ENCODE measurements at regions not wholly inside any gene's neighbourhood (a gene's known extent, or its start where the extent isn't known, plus 50 kb on each side); places are given as distances from the start of the nearest gene placed in this dataset.

DNA sequence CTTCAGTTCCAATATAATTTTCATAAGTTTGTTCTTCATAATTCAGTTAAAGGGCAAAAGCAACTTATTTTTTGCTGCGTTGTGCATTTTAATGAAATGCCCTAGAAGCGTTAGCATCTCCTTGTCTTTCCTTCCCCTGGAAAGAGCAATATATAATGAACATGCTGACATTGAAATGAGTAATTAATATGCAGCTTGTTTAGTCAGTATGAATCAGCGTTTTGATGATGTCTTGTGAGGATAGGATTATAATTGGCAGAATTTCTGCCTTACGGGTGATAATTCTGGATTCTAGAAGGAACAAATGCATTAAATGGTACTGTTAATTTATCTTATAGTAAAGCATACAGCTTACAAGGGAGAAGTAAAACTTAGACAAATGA is 152.3 kb upstream of the MMADHC start:
- Histone ChIP-seq H3K4me2 (ENCODE audit: extremely low read depth, insufficient read depth, low read length) (no peak overlapping the region), H2AFZ (ENCODE audit: low read length) (no peak overlapping the region), H3K4me1 (ENCODE audit: control insufficient read depth, extremely low read depth, insufficient read depth, low read length) (peaks cover 27% of the 10 kb centered on the region), H4K20me1 (ENCODE audit: control insufficient read depth, extremely low read depth, insufficient read depth, low read length) (no peaks in the 10 kb centered on the region), H3K9ac (ENCODE audit: insufficient read depth, low read length) (no peak overlapping the region), H3K27ac (ENCODE audit: insufficient read depth, low read length) (no peak overlapping the region), H3K36me3 (ENCODE audit: control insufficient read depth, insufficient read depth, low read length) (no peaks in the 10 kb centered on the region), H3K4me3 (replicated peaks in 1 of 4; ENCODE audit: control extremely low read depth in 1 of 4, insufficient read depth in 1 of 4, low read depth in 3 of 4, low read length in 4 of 4) (no peak overlapping the region), H3K79me2 (ENCODE audit: control insufficient read depth, insufficient read depth, low read length) (no peaks in the 10 kb centered on the region), H3K27me3 (ENCODE audit: control insufficient read depth, insufficient read depth, low read length) (no peaks in the 10 kb centered on the region), H3K9me3 (ENCODE audit: control insufficient read depth, insufficient read depth, low read depth, low read length) (no peaks in the 10 kb centered on the region)
- DNase-seq (ENCODE audit: low read depth in 2 of 2), result peak in 1 of 2 donors; percentile 40
- TF ChIP-seq, protein P1, sequence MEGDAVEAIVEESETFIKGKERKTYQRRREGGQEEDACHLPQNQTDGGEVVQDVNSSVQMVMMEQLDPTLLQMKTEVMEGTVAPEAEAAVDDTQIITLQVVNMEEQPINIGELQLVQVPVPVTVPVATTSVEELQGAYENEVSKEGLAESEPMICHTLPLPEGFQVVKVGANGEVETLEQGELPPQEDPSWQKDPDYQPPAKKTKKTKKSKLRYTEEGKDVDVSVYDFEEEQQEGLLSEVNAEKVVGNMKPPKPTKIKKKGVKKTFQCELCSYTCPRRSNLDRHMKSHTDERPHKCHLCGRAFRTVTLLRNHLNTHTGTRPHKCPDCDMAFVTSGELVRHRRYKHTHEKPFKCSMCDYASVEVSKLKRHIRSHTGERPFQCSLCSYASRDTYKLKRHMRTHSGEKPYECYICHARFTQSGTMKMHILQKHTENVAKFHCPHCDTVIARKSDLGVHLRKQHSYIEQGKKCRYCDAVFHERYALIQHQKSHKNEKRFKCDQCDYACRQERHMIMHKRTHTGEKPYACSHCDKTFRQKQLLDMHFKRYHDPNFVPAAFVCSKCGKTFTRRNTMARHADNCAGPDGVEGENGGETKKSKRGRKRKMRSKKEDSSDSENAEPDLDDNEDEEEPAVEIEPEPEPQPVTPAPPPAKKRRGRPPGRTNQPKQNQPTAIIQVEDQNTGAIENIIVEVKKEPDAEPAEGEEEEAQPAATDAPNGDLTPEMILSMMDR (conservative IDR thresholded peaks at IDR 0.05 in 1 of 2, IDR thresholded peaks at IDR 0.05 in 1 of 2; ENCODE audit: low read depth in 1 of 2, low read length in 2 of 2), result no peak
- TF ChIP-seq EZH2 (IDR thresholded peaks at IDR 0.05; ENCODE audit: low read length, missing control alignments), result no peak

DNA sequence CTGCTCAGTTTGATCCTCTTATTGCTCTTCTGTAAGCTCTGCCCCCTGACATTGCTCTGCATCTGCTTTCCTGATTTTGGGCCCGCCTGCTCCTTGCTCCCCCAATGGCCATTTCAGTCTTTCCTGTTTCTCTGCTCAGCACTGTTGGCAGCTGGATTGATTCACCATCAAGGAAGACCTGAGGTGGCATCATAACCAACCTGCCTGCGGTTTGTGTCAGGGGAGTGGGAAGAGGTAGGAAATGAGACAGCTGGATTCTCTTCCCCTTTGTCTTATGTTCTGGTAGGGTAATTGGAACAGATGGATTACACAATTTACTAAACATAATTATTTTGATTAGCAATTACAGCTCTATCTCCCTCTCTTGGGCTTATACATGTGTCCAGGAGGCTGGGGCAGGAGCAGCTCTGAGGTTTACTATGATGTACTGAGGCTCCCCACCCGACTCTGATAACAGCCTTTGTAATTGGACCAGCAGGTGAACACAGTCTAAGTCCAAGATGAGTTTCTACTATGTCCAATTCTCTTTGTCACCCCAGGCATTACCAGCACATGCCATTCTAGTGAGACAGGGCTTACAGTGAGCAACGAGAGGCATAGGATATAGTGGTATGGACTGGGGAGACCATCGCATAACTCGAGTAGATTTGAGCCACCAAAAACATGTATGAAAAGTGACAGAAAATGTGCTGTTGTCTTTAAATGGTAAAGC is 151.8 kb upstream of the MMADHC start:
- Histone ChIP-seq H4K20me1 (ENCODE audit: control insufficient read depth, extremely low read depth, insufficient read depth, low read length) (no peaks in the 10 kb centered on the region), H3K4me2 (ENCODE audit: extremely low read depth, insufficient read depth, low read length) (no peak overlapping the region), H3K4me3 (replicated peaks in 1 of 4; ENCODE audit: control extremely low read depth in 1 of 4, insufficient read depth in 1 of 4, low read depth in 3 of 4, low read length in 4 of 4) (no peak overlapping the region), H3K27me3 (ENCODE audit: control insufficient read depth, insufficient read depth, low read length) (no peaks in the 10 kb centered on the region), H3K4me1 (ENCODE audit: control insufficient read depth, extremely low read depth, insufficient read depth, low read length) (peaks cover 27% of the 10 kb centered on the region), H3K9me3 (ENCODE audit: control insufficient read depth, insufficient read depth, low read depth, low read length) (no peaks in the 10 kb centered on the region), H3K79me2 (ENCODE audit: control insufficient read depth, insufficient read depth, low read length) (no peaks in the 10 kb centered on the region), H3K36me3 (ENCODE audit: control insufficient read depth, insufficient read depth, low read length) (no peaks in the 10 kb centered on the region), H2AFZ (ENCODE audit: low read length) (no peak overlapping the region), H3K9ac (ENCODE audit: insufficient read depth, low read length) (no peak overlapping the region), H3K27ac (ENCODE audit: insufficient read depth, low read length) (peak overlapping the region; percentile 19)
- peak in 1 of 2 donors; percentile 50 for DNase-seq (ENCODE audit: low read depth in 2 of 2)
- TF ChIP-seq, protein P1 (conservative IDR thresholded peaks at IDR 0.05 in 1 of 2, IDR thresholded peaks at IDR 0.05 in 1 of 2; ENCODE audit: low read depth in 1 of 2, low read length in 2 of 2), result no peak
- TF ChIP-seq EZH2 (IDR thresholded peaks at IDR 0.05; ENCODE audit: low read length, missing control alignments), result no peak

DNA sequence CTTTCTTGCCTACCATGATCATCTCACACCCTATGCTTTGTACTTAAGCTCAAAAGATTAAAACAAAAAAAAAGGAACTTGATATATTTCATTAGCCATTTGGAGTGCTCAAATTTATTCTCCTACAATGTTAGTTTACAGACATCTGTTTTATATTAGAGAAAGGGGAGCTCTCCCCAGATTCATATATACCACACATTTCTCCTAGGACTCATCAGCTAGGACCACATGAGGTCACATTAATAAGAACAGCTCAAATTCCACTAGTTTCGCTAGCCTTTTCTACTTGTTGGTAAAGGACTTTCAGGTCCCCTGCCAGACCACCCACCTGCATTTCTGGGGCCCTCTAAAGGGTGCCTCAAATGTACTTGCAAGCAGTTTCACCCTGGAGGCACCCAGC is 151.2 kb upstream of the MMADHC start:
- no peaks in the 10 kb centered on the region for H3K27me3 ChIP-seq (ENCODE audit: control insufficient read depth, insufficient read depth, low read length)

More for the DNA sequence above, 151.2 kb upstream of the MMADHC start:
- H3K4me1 ChIP-seq (ENCODE audit: control insufficient read depth, extremely low read depth, insufficient read depth, low read length), result peaks cover 26% of the 10 kb centered on the region
- H4K20me1 ChIP-seq (ENCODE audit: control insufficient read depth, extremely low read depth, insufficient read depth, low read length), result no peaks in the 10 kb centered on the region
- no peak overlapping the region for H3K4me3 ChIP-seq (replicated peaks in 1 of 4; ENCODE audit: control extremely low read depth in 1 of 4, insufficient read depth in 1 of 4, low read depth in 3 of 4, low read length in 4 of 4)
- H2AFZ ChIP-seq (ENCODE audit: low read length), result no peak overlapping the region
- no peak overlapping the region for H3K4me2 ChIP-seq (ENCODE audit: extremely low read depth, insufficient read depth, low read length)
- H3K9me3 ChIP-seq (ENCODE audit: control insufficient read depth, insufficient read depth, low read depth, low read length), result no peaks in the 10 kb centered on the region
- peak; percentile 56 for DNase-seq (ENCODE audit: low read depth in 2 of 2)
- H3K36me3 ChIP-seq (ENCODE audit: control insufficient read depth, insufficient read depth, low read length), result no peaks in the 10 kb centered on the region
- H3K9ac ChIP-seq (ENCODE audit: insufficient read depth, low read length), result no peak overlapping the region
- TF ChIP-seq, protein P1 (conservative IDR thresholded peaks at IDR 0.05 in 1 of 2, IDR thresholded peaks at IDR 0.05 in 1 of 2; ENCODE audit: low read depth in 1 of 2, low read length in 2 of 2), result no peak
- TF ChIP-seq EZH2 (IDR thresholded peaks at IDR 0.05; ENCODE audit: low read length, missing control alignments), result no peak
- peak overlapping the region; percentile 19 for H3K27ac ChIP-seq (ENCODE audit: insufficient read depth, low read length)
- H3K79me2 ChIP-seq (ENCODE audit: control insufficient read depth, insufficient read depth, low read length), result no peaks in the 10 kb centered on the region

Data from fibroblast of lung (primary cell).